NCI-H1930 (cell line): ENCODE measurements at regions not wholly inside any gene's neighbourhood (a gene's known extent, or its start where the extent isn't known, plus 50 kb on each side); places are given as distances from the start of the nearest gene placed in this dataset.

Experiments used
- DNase-seq, 2 experiments: peaks; one replicate each; lab custom pipeline; 2025; lab: John Stamatoyannopoulos, UW

- no peak for DNase-seq
Observed at GRCh38 chr6:139923964-139924475, 549.6 kb upstream of the CITED2 start.

GRCh38 chr6:139922236-139922635 lies 547.8 kb upstream of the CITED2 start:
- no peak for DNase-seq

- no peak for DNase-seq
Observed at GRCh38 chr6:139920776-139921100, 546.3 kb upstream of the CITED2 start.

GRCh38 chr6:139920027-139920775 lies 545.8 kb upstream of the CITED2 start:
- no peak for DNase-seq

GRCh38 chr6:139919107-139920026 lies 544.9 kb upstream of the CITED2 start:
- DNase-seq, result no peak

- no peak for DNase-seq
Observed at GRCh38 chr6:139917951-139918630, 543.6 kb upstream of the CITED2 start.

- no peak for DNase-seq
Observed at GRCh38 chr6:139914910-139915309, 540.5 kb upstream of the CITED2 start.

GRCh38 chr6:139912735-139913400 lies 538.4 kb upstream of the CITED2 start:
- no peak for DNase-seq

- DNase-seq, result no peak
Observed at GRCh38 chr6:139909992-139910391, 535.5 kb upstream of the CITED2 start.

- no peak for DNase-seq
Observed at GRCh38 chr6:139905404-139906052, 531.1 kb upstream of the CITED2 start.

- no peak for DNase-seq
Observed at GRCh38 chr6:139904568-139904967, 530.1 kb upstream of the CITED2 start.

- no peak for DNase-seq
Observed at GRCh38 chr6:139904158-139904533, 529.7 kb upstream of the CITED2 start.

- DNase-seq, result no peak
Observed at GRCh38 chr6:139903411-139904157, 529.1 kb upstream of the CITED2 start.

GRCh38 chr6:139895205-139895793 lies 520.9 kb upstream of the CITED2 start:
- no peak for DNase-seq

GRCh38 chr6:139894271-139894670 lies 519.8 kb upstream of the CITED2 start:
- DNase-seq, result no peak

- DNase-seq, result no peak
Observed at GRCh38 chr6:139891471-139891870, 517.0 kb upstream of the CITED2 start.

GRCh38 chr6:139888681-139889122 lies 514.3 kb upstream of the CITED2 start:
- peak; percentile 42 to 47 for DNase-seq

GRCh38 chr6:139887275-139887674 lies 512.8 kb upstream of the CITED2 start:
- DNase-seq, result no peak

- no peak for DNase-seq
Observed at GRCh38 chr6:139886396-139886795, 511.9 kb upstream of the CITED2 start.

GRCh38 chr6:139885909-139886308 lies 511.5 kb upstream of the CITED2 start:
- DNase-seq, result no peak
